ENCODE measurements at regions not wholly inside any gene's neighbourhood (a gene's known extent, or its start where the extent isn't known, plus 50 kb on each side); places are given as distances from the start of the nearest gene placed in this dataset.
"Not testable (repeated sequence)": the region's sequence is repeated elsewhere in the genome, so short reads cannot be mapped to it uniquely, and the experiment has no call there.

GRCh38 chr4:189767941-189768340 is 172.7 kb upstream of the FRG1 start:
- no peak for DNase-seq (ENCODE audit: low spot score)

- no peak for DNase-seq (ENCODE audit: low spot score)
Observed at GRCh38 chr4:189769131-189769530, 171.5 kb upstream of the FRG1 start.

GRCh38 chr4:189771696-189772361 is 168.8 kb upstream of the FRG1 start:
- DNase-seq (ENCODE audit: low spot score): no peak

- peak; percentile 12 for DNase-seq (ENCODE audit: low spot score)
Observed at GRCh38 chr4:189773909-189774308, 166.8 kb upstream of the FRG1 start.

- DNase-seq (ENCODE audit: low spot score): no peak
Observed at GRCh38 chr4:189779281-189779980, 161.2 kb upstream of the FRG1 start.

- DNase-seq (ENCODE audit: low spot score): no peak
Observed at GRCh38 chr4:189780391-189780790, 160.3 kb upstream of the FRG1 start.

GRCh38 chr4:189784651-189785050 is 156.0 kb upstream of the FRG1 start:
- no peak for DNase-seq (ENCODE audit: low spot score)

GRCh38 chr4:189785257-189785656 is 155.4 kb upstream of the FRG1 start:
- no peak for DNase-seq (ENCODE audit: low spot score)

- no peak for DNase-seq (ENCODE audit: low spot score)
Observed at GRCh38 chr4:189786447-189786846, 154.2 kb upstream of the FRG1 start.

GRCh38 chr4:189787216-189788031 is 153.2 kb upstream of the FRG1 start:
- DNase-seq (ENCODE audit: low spot score): no peak

- DNase-seq (ENCODE audit: low spot score): peak; percentile 86
Observed at GRCh38 chr4:189792924-189793618, 147.6 kb upstream of the FRG1 start.

- no peak for DNase-seq (ENCODE audit: low spot score)
Observed at GRCh38 chr4:189800545-189801088, 140.1 kb upstream of the FRG1 start.

- no peak for DNase-seq (ENCODE audit: low spot score)
Observed at GRCh38 chr4:189802884-189803283, 137.8 kb upstream of the FRG1 start.

GRCh38 chr4:189804894-189805293 is 135.8 kb upstream of the FRG1 start:
- DNase-seq (ENCODE audit: low spot score): no peak

GRCh38 chr4:189806506-189806905 is 134.2 kb upstream of the FRG1 start:
- no peak for DNase-seq (ENCODE audit: low spot score)

GRCh38 chr4:189807031-189807430 is 133.6 kb upstream of the FRG1 start:
- no peak for DNase-seq (ENCODE audit: low spot score)

GRCh38 chr4:189809241-189809735 is 131.4 kb upstream of the FRG1 start:
- no peak for DNase-seq (ENCODE audit: low spot score)

GRCh38 chr4:189809839-189810238 is 130.8 kb upstream of the FRG1 start:
- DNase-seq (ENCODE audit: low spot score): no peak

- not testable (repeated sequence) for DNase-seq (ENCODE audit: low spot score)
Observed at GRCh38 chr4:189810318-189811181, 130.1 kb upstream of the FRG1 start.

- no peak for DNase-seq (ENCODE audit: low spot score)
Observed at GRCh38 chr4:189815404-189816192, 125.1 kb upstream of the FRG1 start.

Measured in AG20443 (cell line).